GM23338 (cell line): ENCODE measurements at regions not wholly inside any gene's neighbourhood (a gene's known extent, or its start where the extent isn't known, plus 50 kb on each side); places are given as distances from the start of the nearest gene placed in this dataset.
"Not testable (repeated sequence)": the region's sequence is repeated elsewhere in the genome, so short reads cannot be mapped to it uniquely, and the experiment has no call there.

ENCODE experiments used
- ATAC-seq: fragments of 200-7000 bp; cut with Tn5 transposase; 3 replicates; pipeline ENCODE4 v1.9.1; 2020
- DNase-seq: peaks from one replicate; pipeline ENCODE4 v3.0.0-alpha.2; 2015; ENCODE audit warnings: low spot score
- H2AFZ ChIP-seq: fragments of 200-600 bp; sonication (generic); 2 replicates; pipeline ENCODE4 v1.8.0; 2016; ENCODE audit warnings: antibody characterized with exemption, mild to moderate bottlenecking, moderate library complexity
- H3F3A ChIP-seq: fragments of 200-600 bp; sonication (generic); replicated peaks from 2 replicates; pipeline ENCODE4 v1.8.0; 2017; ENCODE audit warnings: antibody characterized with exemption, mixed run types, low read depth
- H3K27ac ChIP-seq: fragments of 200-600 bp; sonication (generic); 2 replicates; pipeline ENCODE4 v1.6.1; 2016; ENCODE audit warnings: low read depth
- H3K27me3 ChIP-seq: fragments of 200-600 bp; sonication (generic); 2 replicates; pipeline ENCODE4 v1.8.0; 2016; ENCODE audit warnings: mild to moderate bottlenecking, mixed run types, moderate library complexity; ENCODE audit not compliant: insufficient read depth
- H3K36me3 ChIP-seq: fragments of 200-600 bp; sonication (generic); 2 replicates; pipeline ENCODE4 v1.8.0; 2016; ENCODE audit warnings: mild to moderate bottlenecking; ENCODE audit not compliant: insufficient read depth
- H3K4me1 ChIP-seq: fragments of 200-600 bp; sonication (generic); 2 replicates; pipeline ENCODE4 v1.8.0; 2016; ENCODE audit warnings: mild to moderate bottlenecking, moderate library complexity; ENCODE audit not compliant: insufficient read depth
- H3K4me2 ChIP-seq: fragments of 200-600 bp; sonication (generic); 2 replicates; pipeline ENCODE4 v1.7.1; 2017; ENCODE audit warnings: mixed run types
- H3K4me3 ChIP-seq: fragments of 200-600 bp; sonication (generic); 2 replicates; pipeline ENCODE4 v1.6.1; 2016; ENCODE audit warnings: mixed run types
- H3K79me2 ChIP-seq: fragments of 200-600 bp; sonication (generic); replicated peaks from 2 replicates; pipeline ENCODE4 v1.8.0; 2017; ENCODE audit warnings: mild to moderate bottlenecking; ENCODE audit not compliant: insufficient read depth
- H3K9me2 ChIP-seq: fragments of 200-600 bp; sonication (generic); 2 replicates; pipeline ENCODE4 v1.8.0; 2017; ENCODE audit not compliant: insufficient read depth
- H4K20me1 ChIP-seq: fragments of 200-600 bp; sonication (generic); replicated peaks from 2 replicates; pipeline ENCODE4 v1.8.0; 2017; ENCODE audit warnings: mild to moderate bottlenecking; ENCODE audit not compliant: insufficient read depth
- H3K27ac Mint-ChIP-seq: 2 replicates; pipeline ENCODE4 v1.8.0; 2020; ENCODE audit warnings: inconsistent platforms, mild to moderate bottlenecking, moderate library complexity, mixed read lengths
- H3K27me3 Mint-ChIP-seq: 3 replicates; pipeline ENCODE4 v1.8.0; 2022; ENCODE audit warnings: low read depth, mild to moderate bottlenecking, moderate library complexity, mixed read lengths, inconsistent platforms; ENCODE audit not compliant: insufficient read depth, poor library complexity
- H3K36me3 Mint-ChIP-seq: 3 replicates; pipeline ENCODE4 v1.8.0; 2021; ENCODE audit warnings: low read depth, mild to moderate bottlenecking, inconsistent platforms, moderate library complexity, mixed read lengths
- H3K4me1 Mint-ChIP-seq: 3 replicates; pipeline ENCODE4 v1.8.0; 2020; ENCODE audit warnings: mild to moderate bottlenecking, inconsistent platforms, mixed read lengths
- H3K4me3 Mint-ChIP-seq: 3 replicates; pipeline ENCODE4 v1.8.0; 2021; ENCODE audit warnings: moderate library complexity, mild to moderate bottlenecking, inconsistent platforms, mixed read lengths
- H3K9me3 Mint-ChIP-seq: 3 replicates; pipeline ENCODE4 v1.8.0; 2020; ENCODE audit warnings: moderate library complexity, mild to moderate bottlenecking, inconsistent platforms, mixed read lengths
- POLR2AphosphoS5 ChIP-seq: IDR thresholded peaks from 2 replicates; pipeline ENCODE4 v1.6.1; 2016; ENCODE audit warnings: antibody characterized with exemption, low read depth
- TF ChIP-seq, protein P1 (sequence below): fragments of 250-450 bp; sonication (Bioruptor Pico); IDR thresholded peaks from 2 replicates; pipeline ENCODE4 v1.5.0; 2020; ENCODE audit warnings: mild to moderate bottlenecking, moderate library complexity
- TF ChIP-seq, protein P2 (sequence below), 2 experiments: fragments of 200-600 bp in 1 of 2; sonication (generic) in 1 of 2; conservative IDR thresholded peaks; 2 replicates each; pipeline versions ENCODE4 v1.5.1 to v1.6.1; 2016 to 2017; ENCODE audit warnings: antibody characterized with exemption in 2 of 2, low read depth in 2 of 2, mild to moderate bottlenecking in 2 of 2, moderate library complexity in 1 of 2

DNA sequence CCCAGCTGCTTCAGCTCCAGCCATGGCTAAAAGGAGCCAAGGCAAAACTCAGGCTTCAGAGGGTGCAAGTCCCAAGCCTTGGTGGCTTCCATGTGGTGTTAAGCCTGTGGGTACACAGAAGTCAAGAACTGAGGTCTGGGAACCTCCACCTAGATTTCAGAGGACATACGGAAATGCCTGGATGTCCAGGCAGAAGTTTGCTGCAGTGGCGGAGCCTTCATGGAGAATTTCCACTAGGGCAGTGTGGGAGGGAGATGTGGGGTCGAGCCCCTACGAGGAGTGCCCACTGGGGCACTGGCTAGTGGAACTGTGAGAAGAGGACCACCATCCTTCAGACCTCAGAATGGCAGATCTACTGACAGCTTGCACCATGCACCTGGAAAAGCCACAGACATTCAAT, 76.1 kb upstream of the KCTD1 start (continued):
- TF ChIP-seq, protein P1, sequence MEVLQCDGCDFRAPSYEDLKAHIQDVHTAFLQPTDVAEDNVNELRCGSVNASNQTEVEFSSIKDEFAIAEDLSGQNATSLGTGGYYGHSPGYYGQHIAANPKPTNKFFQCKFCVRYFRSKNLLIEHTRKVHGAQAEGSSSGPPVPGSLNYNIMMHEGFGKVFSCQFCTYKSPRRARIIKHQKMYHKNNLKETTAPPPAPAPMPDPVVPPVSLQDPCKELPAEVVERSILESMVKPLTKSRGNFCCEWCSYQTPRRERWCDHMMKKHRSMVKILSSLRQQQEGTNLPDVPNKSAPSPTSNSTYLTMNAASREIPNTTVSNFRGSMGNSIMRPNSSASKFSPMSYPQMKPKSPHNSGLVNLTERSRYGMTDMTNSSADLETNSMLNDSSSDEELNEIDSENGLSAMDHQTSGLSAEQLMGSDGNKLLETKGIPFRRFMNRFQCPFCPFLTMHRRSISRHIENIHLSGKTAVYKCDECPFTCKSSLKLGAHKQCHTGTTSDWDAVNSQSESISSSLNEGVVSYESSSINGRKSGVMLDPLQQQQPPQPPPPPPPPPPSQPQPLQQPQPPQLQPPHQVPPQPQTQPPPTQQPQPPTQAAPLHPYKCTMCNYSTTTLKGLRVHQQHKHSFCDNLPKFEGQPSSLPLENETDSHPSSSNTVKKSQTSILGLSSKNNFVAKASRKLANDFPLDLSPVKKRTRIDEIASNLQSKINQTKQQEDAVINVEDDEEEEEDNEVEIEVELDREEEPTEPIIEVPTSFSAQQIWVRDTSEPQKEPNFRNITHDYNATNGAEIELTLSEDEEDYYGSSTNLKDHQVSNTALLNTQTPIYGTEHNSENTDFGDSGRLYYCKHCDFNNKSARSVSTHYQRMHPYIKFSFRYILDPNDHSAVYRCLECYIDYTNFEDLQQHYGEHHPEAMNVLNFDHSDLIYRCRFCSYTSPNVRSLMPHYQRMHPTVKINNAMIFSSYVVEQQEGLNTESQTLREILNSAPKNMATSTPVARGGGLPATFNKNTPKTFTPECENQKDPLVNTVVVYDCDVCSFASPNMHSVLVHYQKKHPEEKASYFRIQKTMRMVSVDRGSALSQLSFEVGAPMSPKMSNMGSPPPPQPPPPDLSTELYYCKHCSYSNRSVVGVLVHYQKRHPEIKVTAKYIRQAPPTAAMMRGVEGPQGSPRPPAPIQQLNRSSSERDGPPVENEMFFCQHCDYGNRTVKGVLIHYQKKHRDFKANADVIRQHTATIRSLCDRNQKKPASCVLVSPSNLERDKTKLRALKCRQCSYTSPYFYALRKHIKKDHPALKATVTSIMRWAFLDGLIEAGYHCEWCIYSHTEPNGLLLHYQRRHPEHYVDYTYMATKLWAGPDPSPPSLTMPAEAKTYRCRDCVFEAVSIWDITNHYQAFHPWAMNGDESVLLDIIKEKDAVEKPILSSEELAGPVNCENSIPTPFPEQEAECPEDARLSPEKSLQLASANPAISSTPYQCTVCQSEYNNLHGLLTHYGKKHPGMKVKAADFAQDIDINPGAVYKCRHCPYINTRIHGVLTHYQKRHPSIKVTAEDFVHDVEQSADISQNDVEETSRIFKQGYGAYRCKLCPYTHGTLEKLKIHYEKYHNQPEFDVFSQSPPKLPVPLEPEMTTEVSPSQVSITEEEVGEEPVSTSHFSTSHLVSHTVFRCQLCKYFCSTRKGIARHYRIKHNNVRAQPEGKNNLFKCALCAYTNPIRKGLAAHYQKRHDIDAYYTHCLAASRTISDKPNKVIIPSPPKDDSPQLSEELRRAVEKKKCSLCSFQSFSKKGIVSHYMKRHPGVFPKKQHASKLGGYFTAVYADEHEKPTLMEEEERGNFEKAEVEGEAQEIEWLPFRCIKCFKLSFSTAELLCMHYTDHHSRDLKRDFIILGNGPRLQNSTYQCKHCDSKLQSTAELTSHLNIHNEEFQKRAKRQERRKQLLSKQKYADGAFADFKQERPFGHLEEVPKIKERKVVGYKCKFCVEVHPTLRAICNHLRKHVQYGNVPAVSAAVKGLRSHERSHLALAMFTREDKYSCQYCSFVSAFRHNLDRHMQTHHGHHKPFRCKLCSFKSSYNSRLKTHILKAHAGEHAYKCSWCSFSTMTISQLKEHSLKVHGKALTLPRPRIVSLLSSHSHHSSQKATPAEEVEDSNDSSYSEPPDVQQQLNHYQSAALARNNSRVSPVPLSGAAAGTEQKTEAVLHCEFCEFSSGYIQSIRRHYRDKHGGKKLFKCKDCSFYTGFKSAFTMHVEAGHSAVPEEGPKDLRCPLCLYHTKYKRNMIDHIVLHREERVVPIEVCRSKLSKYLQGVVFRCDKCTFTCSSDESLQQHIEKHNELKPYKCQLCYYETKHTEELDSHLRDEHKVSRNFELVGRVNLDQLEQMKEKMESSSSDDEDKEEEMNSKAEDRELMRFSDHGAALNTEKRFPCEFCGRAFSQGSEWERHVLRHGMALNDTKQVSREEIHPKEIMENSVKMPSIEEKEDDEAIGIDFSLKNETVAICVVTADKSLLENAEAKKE (CRISPR knock-in tag), result no peak

DNA sequence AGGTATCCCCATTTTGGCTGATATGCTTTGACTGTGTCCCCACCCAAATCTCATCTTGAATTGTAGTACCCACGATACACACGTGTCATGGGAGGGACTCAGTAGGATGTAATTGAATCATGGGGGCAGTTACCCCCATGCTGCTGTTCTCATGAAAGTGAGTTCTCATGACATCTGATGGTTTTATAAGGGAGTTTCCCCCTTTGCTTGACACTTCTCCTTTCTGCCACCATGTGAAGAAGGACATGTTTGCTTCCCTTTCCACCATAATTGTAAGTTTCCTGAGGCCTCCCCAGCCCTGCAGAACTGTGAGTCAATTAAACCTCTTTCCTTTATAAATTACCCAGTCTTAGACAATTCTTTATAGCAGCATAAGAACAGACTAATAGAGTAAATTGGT, 75.0 kb upstream of the KCTD1 start:
- not testable (repeated sequence) for H3K27ac ChIP-seq, H3K4me1 ChIP-seq, H3K4me3 Mint-ChIP-seq, H3F3A ChIP-seq, H2AFZ ChIP-seq, ATAC-seq, H3K4me3 ChIP-seq, H4K20me1 ChIP-seq, H3K4me2 ChIP-seq, H3K27me3 Mint-ChIP-seq, H3K27ac Mint-ChIP-seq, H3K4me1 Mint-ChIP-seq, H3K27me3 ChIP-seq, H3K36me3 ChIP-seq, H3K9me2 ChIP-seq, DNase-seq, H3K79me2 ChIP-seq
- peaks cover 47% of the 10 kb centered on the region for H3K9me3 Mint-ChIP-seq
- H3K36me3 Mint-ChIP-seq, result peaks cover 38% of the 10 kb centered on the region

DNA sequence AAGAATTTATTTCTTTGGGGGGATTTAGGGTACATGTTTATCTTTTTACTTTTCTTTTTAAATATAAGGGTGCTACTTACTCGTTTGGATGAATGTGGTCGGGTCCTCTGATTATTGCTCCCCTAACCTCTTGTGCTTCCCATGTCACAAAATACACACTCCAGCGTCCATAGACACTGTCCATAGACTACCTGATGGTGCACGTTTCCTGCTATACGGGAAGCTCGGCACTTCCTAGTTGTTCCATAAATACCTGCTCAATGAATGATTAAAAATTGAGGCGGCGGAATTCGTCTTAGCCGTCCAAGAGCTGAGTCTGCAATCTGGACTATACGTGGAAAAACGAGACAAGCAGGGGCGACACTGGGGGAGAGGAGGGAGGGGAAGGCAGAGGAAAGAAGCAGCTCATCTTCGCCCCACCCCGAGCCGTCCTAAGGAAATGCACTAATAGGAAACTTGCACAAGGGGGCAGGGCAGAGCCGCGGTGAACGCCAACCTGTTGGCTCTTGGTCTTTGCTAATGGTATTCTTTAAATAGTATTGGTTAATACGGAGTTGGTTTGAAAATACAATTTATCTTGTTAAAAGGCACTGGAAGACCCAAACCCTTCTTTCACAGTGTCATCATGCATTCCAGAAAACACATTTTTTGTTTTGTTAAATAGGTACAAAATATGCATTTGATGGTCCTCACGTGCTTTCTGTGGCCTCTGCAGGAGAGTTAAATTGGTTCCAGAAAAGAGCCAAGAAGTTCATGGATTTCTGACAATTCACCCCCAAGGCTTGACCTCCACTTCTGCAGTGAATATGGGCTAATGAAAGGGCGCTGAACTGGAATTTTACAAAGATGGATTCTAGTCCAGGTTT, 73.0 kb upstream of the KCTD1 start:
- no peaks in the 10 kb centered on the region for H3K9me2 ChIP-seq
- DNase-seq, result peak; percentile 81
- TF ChIP-seq POLR2AphosphoS5, result no peak
- TF ChIP-seq, protein P2, sequence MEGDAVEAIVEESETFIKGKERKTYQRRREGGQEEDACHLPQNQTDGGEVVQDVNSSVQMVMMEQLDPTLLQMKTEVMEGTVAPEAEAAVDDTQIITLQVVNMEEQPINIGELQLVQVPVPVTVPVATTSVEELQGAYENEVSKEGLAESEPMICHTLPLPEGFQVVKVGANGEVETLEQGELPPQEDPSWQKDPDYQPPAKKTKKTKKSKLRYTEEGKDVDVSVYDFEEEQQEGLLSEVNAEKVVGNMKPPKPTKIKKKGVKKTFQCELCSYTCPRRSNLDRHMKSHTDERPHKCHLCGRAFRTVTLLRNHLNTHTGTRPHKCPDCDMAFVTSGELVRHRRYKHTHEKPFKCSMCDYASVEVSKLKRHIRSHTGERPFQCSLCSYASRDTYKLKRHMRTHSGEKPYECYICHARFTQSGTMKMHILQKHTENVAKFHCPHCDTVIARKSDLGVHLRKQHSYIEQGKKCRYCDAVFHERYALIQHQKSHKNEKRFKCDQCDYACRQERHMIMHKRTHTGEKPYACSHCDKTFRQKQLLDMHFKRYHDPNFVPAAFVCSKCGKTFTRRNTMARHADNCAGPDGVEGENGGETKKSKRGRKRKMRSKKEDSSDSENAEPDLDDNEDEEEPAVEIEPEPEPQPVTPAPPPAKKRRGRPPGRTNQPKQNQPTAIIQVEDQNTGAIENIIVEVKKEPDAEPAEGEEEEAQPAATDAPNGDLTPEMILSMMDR (conservative IDR thresholded peaks at IDR 0.05; ENCODE audit: low read depth in 2 of 2), result peak; percentile 88 to 89

More for the DNA sequence above, 73.0 kb upstream of the KCTD1 start:
- H3K4me3 Mint-ChIP-seq, result no peak overlapping the region
- Histone ChIP-seq H3K4me2 (peak overlapping the region; percentile 64), H3K79me2 (no peaks in the 10 kb centered on the region), H3K4me1 (peaks cover 4% of the 10 kb centered on the region; the same call in 1 of the 2 replicates), H2AFZ (no peak overlapping the region), H3K27me3 (no peaks in the 10 kb centered on the region), H3F3A (no peaks in the 10 kb centered on the region), H3K4me3 (peak overlapping the region; percentile 31; the same call in 1 of the 2 replicates), H3K27ac (no peak overlapping the region), H4K20me1 (no peaks in the 10 kb centered on the region), H3K36me3 (no peaks in the 10 kb centered on the region; the same call in 1 of the 2 replicates)
- H3K36me3 Mint-ChIP-seq, result peaks cover 31% of the 10 kb centered on the region
- ATAC-seq, result peak; percentile 97
- H3K4me1 Mint-ChIP-seq, result no peaks in the 10 kb centered on the region; the same call in 2 of the 3 replicates
- H3K27me3 Mint-ChIP-seq, result no peaks in the 10 kb centered on the region
- H3K27ac Mint-ChIP-seq, result no peak overlapping the region
- H3K9me3 Mint-ChIP-seq, result peaks cover 39% of the 10 kb centered on the region
